Caco-2 (cell line): ENCODE measurements at regions not wholly inside any gene's neighbourhood (a gene's known extent, or its start where the extent isn't known, plus 50 kb on each side); places are given as distances from the start of the nearest gene placed in this dataset.

ENCODE experiments used
- BruUV-seq: library from RNA; stranded (reverse); fragments of 400-500 nt; replicated peaks from 2 replicates; lab custom pipeline; 2021; lab: Mats Ljungman, UMichigan
- CTCF ChIA-PET: fragments of 300-600 bp; sonication (Branson Sonifier 250); formaldehyde crosslinking; loops from one replicate; lab custom pipeline; 2022; ENCODE audit warnings: antibody characterized with exemption; lab: Charles Lee
- POLR2A ChIA-PET: fragments of 300-600 bp; sonication (Branson Sonifier 250); formaldehyde crosslinking; loops from one replicate; lab custom pipeline; 2022; ENCODE audit warnings: antibody characterized with exemption; lab: Charles Lee
- DNase-seq, 2 experiments: peaks; one replicate each; pipeline versions ENCODE4 v3.0.0 to v3.0.0-alpha.2; 2020 to 2022
- H3K27me3 ChIP-seq: replicated peaks from 2 replicates; pipeline ENCODE4 v1.6.0; 2011; ENCODE audit warnings: low read length; ENCODE audit not compliant: control insufficient read depth, insufficient read depth
- H3K36me3 ChIP-seq: 2 replicates; pipeline ENCODE4 v1.5.1; 2011; ENCODE audit warnings: low read length; ENCODE audit not compliant: control insufficient read depth, insufficient read depth
- H3K4me1 ChIP-seq: fragments of 250-450 bp; sonication (Bioruptor Pico); 2 replicates; pipeline ENCODE4 v1.5.1; 2020; ENCODE audit warnings: mild to moderate bottlenecking
- H3K4me3 ChIP-seq: 2 replicates; pipeline ENCODE4 v1.5.1; 2011; ENCODE audit warnings: low read depth, mild to moderate bottlenecking, control low read depth, low read length
- H3K9me3 ChIP-seq: fragments of 250-450 bp; sonication (Bioruptor Pico); 2 replicates; pipeline ENCODE4 v1.5.1; 2020; ENCODE audit warnings: mild to moderate bottlenecking, moderate library complexity
- H3K27ac Mint-ChIP-seq: one replicate; pipeline ENCODE4 v1.8.0; 2022; ENCODE audit warnings: mixed read lengths; ENCODE audit not compliant: unreplicated experiment
- H3K27me3 Mint-ChIP-seq: one replicate; pipeline ENCODE4 v1.8.0; 2022; ENCODE audit warnings: mixed read lengths; ENCODE audit not compliant: insufficient read depth, unreplicated experiment
- H3K36me3 Mint-ChIP-seq: one replicate; pipeline ENCODE4 v1.8.0; 2022; ENCODE audit warnings: mild to moderate bottlenecking, mixed read lengths; ENCODE audit not compliant: insufficient read depth, unreplicated experiment
- H3K4me1 Mint-ChIP-seq: one replicate; pipeline ENCODE4 v1.8.0; 2022; ENCODE audit warnings: low read depth, mixed read lengths; ENCODE audit not compliant: unreplicated experiment
- H3K4me3 Mint-ChIP-seq: one replicate; pipeline ENCODE4 v1.8.0; 2022; ENCODE audit warnings: mild to moderate bottlenecking, moderate library complexity, mixed read lengths; ENCODE audit not compliant: unreplicated experiment
- H3K9me3 Mint-ChIP-seq: one replicate; pipeline ENCODE4 v1.8.0; 2022; ENCODE audit warnings: mixed read lengths; ENCODE audit not compliant: unreplicated experiment
- CTCF ChIP-seq, 2 experiments: fragments of 200-600 bp in 1 of 2; IDR thresholded peaks; 1 replicate in 1 of 2; 2 replicates in 1 of 2; pipeline versions ENCODE4 v1.5.1 to v1.8.0; 2011 to 2022; ENCODE audit warnings: antibody characterized with exemption in 1 of 2, control low read depth in 1 of 2, inconsistent platforms in 1 of 2, low read depth in 1 of 2, low read length in 1 of 2, mild to moderate bottlenecking in 1 of 2, moderate library complexity in 1 of 2; ENCODE audit not compliant: insufficient read depth in 1 of 2, severe bottlenecking in 1 of 2, unreplicated experiment in 1 of 2
- intact Hi-C: fragments of 100-400 bp; cut with micrococcal nuclease; formaldehyde crosslinking; loops from one replicate; pipeline ENCODE4 v1.10.0; 2022; ENCODE audit not compliant: unreplicated experiment

- CTCF ChIA-PET, result no interaction called here
- DNase-seq, result no peak
- Mint-ChIP-seq H3K36me3 (no peaks in the 10 kb centered on the region), H3K27me3 (peaks cover 5% of the 10 kb centered on the region), H3K4me3 (no peak overlapping the region), H3K9me3 (peaks cover 30% of the 10 kb centered on the region), H3K27ac (no peak overlapping the region), H3K4me1 (peaks cover 3% of the 10 kb centered on the region)
- Histone ChIP-seq H3K27me3 (no peaks in the 10 kb centered on the region), H3K4me1 (no peaks in the 10 kb centered on the region), H3K36me3 (no peaks in the 10 kb centered on the region), H3K4me3 (no peak overlapping the region), H3K9me3 (no peaks in the 10 kb centered on the region)
- no peak for TF ChIP-seq CTCF (IDR thresholded peaks at IDR 0.05; ENCODE audit: insufficient read depth in 1 of 2, low read depth in 1 of 2, low read length in 1 of 2, severe bottlenecking in 1 of 2, unreplicated experiment in 1 of 2)
- intact Hi-C loops, result no loop called here
- BruUV-seq, result no TSS peak
- POLR2A ChIA-PET, result no interaction called here
These were observed 302.9 kb downstream of the NSG2 start for GRCh38 chr5:174348311-174348981.

GRCh38 chr5:174352681-174353080, 307.2 kb downstream of the NSG2 start:
- no peak for TF ChIP-seq CTCF (IDR thresholded peaks at IDR 0.05; ENCODE audit: insufficient read depth in 1 of 2, low read depth in 1 of 2, low read length in 1 of 2, severe bottlenecking in 1 of 2, unreplicated experiment in 1 of 2)
- H3K9me3 Mint-ChIP-seq, result peaks cover 9% of the 10 kb centered on the region
- intact Hi-C loops, result no loop called here
- H3K36me3 Mint-ChIP-seq, result no peaks in the 10 kb centered on the region
- H3K9me3 ChIP-seq, result no peaks in the 10 kb centered on the region
- POLR2A ChIA-PET, result no interaction called here
- H3K4me3 ChIP-seq, result no peak overlapping the region
- H3K27me3 ChIP-seq, result no peaks in the 10 kb centered on the region
- no TSS peak for BruUV-seq
- H3K27ac Mint-ChIP-seq, result no peak overlapping the region
- H3K36me3 ChIP-seq, result no peaks in the 10 kb centered on the region
- no peak for DNase-seq
- CTCF ChIA-PET, result no interaction called here
- peaks cover 4% of the 10 kb centered on the region; the same call in 1 of the 2 replicates for H3K4me1 ChIP-seq
- H3K27me3 Mint-ChIP-seq, result peaks cover 2% of the 10 kb centered on the region
- H3K4me1 Mint-ChIP-seq, result peaks cover 6% of the 10 kb centered on the region
- no peak overlapping the region for H3K4me3 Mint-ChIP-seq

GRCh38 chr5:174354571-174354970, 309.1 kb downstream of the NSG2 start:
- intact Hi-C loops, result no loop called here
- H3K4me1 Mint-ChIP-seq, result peaks cover 6% of the 10 kb centered on the region
- no peak for TF ChIP-seq CTCF (IDR thresholded peaks at IDR 0.05; ENCODE audit: insufficient read depth in 1 of 2, low read depth in 1 of 2, low read length in 1 of 2, severe bottlenecking in 1 of 2, unreplicated experiment in 1 of 2)
- H3K4me1 ChIP-seq, result peaks cover 4% of the 10 kb centered on the region; the same call in 1 of the 2 replicates
- CTCF ChIA-PET, result no interaction called here
- no peaks in the 10 kb centered on the region for H3K36me3 ChIP-seq
- POLR2A ChIA-PET, result no interaction called here
- H3K4me3 Mint-ChIP-seq, result no peak overlapping the region
- DNase-seq, result no peak
- H3K9me3 Mint-ChIP-seq, result peaks cover 9% of the 10 kb centered on the region
- H3K4me3 ChIP-seq, result no peak overlapping the region
- no peaks in the 10 kb centered on the region for H3K27me3 ChIP-seq
- no peaks in the 10 kb centered on the region for H3K9me3 ChIP-seq
- BruUV-seq, result no TSS peak
- no peaks in the 10 kb centered on the region for H3K36me3 Mint-ChIP-seq
- peaks cover 2% of the 10 kb centered on the region for H3K27me3 Mint-ChIP-seq
- no peak overlapping the region for H3K27ac Mint-ChIP-seq
